Muscle layer of colon (tissue), 2 donors: ENCODE measurements at regions not wholly inside any gene's neighbourhood (a gene's known extent, or its start where the extent isn't known, plus 50 kb on each side); places are given as distances from the start of the nearest gene placed in this dataset.

Source experiments
- H3K27ac ChIP-seq: one replicate; pipeline ENCODE4 v1.7.0; 2013; ENCODE audit warnings: low read depth, mild to moderate bottlenecking, low read length, moderate library complexity
- H3K27me3 ChIP-seq, 2 donors: one replicate each; pipeline ENCODE4 v1.7.0; 2013; ENCODE audit warnings: low read length in 2 of 2, mild to moderate bottlenecking in 2 of 2; ENCODE audit not compliant: insufficient read depth in 2 of 2, control insufficient read depth in 1 of 2
- H3K36me3 ChIP-seq: one replicate; pipeline ENCODE4 v1.7.0; 2013; ENCODE audit warnings: mild to moderate bottlenecking, low read length; ENCODE audit not compliant: insufficient read depth
- H3K4me1 ChIP-seq: one replicate; pipeline ENCODE4 v1.7.0; 2013; ENCODE audit warnings: mild to moderate bottlenecking, low read length; ENCODE audit not compliant: insufficient read depth
- H3K4me3 ChIP-seq, 2 donors: one replicate each; pipeline ENCODE4 v1.7.0; 2013; ENCODE audit warnings: low read length in 2 of 2, low read depth in 1 of 2, mild to moderate bottlenecking in 1 of 2, moderate library complexity in 1 of 2
- H3K9ac ChIP-seq: one replicate; pipeline ENCODE4 v1.7.0; 2013; ENCODE audit warnings: low read length
- H3K9me3 ChIP-seq: one replicate; pipeline ENCODE4 v1.7.0; 2013; ENCODE audit warnings: mild to moderate bottlenecking, low read length
- donor health status: abdominal sarcoma.
- donor health status: Adenocarcinoma of cecum.

DNA sequence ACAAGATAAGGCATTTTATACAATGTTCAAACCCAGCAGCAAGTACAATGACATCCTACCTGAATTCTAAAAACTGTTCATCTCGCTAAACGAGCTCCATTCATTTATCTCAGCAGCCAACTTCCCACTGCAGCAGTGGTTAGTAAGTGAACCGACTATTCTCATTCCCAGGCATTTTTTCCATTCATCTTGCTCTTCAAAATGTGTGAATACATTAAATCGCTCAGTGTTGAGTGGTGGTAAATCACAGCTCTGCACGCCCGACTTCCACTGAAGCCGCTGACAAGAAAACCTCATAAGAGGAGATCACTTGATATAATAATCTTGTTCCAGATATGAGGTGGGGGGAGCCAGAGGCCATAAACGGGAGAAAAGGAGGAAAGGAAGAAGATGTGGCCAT lies 746.2 kb upstream of the USP15 start:
- Histone ChIP-seq H3K4me1 (peaks cover 3% of the 10 kb centered on the region), H3K27ac (no peak overlapping the region), H3K4me3 (no peak overlapping the region), H3K27me3 (no peaks in the 10 kb centered on the region), H3K36me3 (no peaks in the 10 kb centered on the region), H3K9me3 (no peaks in the 10 kb centered on the region), H3K9ac (no peak overlapping the region)

DNA sequence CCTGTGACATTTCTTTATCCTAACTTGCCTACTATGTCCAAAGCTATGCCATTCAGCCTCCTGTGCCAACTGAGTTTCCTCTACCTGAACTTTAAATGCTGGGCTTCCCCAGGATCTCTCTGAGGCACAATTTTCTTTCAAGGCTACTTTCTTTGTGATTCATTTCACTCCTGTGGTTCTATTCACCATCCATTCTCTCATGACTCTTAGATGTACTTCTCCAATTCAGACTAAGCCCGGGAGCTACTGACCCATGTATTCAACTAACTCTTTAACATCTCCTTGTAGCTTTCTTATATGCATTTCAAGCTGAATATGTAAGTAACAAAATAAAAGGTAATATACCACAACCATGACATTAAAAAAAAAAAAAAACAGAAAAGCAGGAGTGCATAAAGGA lies 738.9 kb upstream of the USP15 start:
- Histone ChIP-seq H3K36me3 (no peaks in the 10 kb centered on the region), H3K9ac (no peak overlapping the region), H3K4me3 (no peak overlapping the region)

DNA sequence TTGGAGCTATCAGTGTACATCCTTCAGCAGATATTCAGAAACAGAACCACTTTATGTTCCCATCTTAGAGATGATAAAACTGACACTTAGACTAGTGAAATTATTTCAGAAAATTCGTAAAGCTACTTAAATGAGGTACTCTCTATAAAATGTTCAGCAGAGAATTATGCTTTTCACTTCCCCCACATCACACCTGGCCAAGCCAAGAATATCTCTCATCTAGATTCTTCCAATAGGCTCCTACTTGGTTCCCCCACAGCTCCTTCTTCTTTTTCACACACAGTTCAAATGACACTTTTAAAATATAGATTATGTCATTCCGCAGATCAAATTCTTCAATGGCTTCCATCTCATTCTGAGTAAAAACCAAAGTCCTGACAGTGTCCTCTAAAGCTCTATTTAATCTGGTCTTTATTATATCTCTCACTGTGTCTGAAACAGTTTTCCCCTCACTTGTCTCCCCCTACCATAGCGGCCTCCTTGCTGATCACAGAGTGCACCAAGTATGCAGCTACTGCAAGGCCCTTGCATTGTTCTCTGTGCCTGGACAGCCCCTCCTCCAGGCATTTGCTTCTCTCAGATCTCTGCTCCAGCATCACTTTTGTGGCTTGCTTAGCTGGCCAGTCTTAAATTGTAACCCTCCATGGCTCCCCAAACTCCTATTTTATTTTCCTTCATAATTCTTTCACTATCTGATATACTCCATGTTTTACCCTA lies 736.8 kb upstream of the USP15 start:
- Histone ChIP-seq H3K9me3 (no peaks in the 10 kb centered on the region), H3K4me3 (no peak overlapping the region), H3K36me3 (no peaks in the 10 kb centered on the region), H3K27ac (no peak overlapping the region), H3K4me1 (no peaks in the 10 kb centered on the region), H3K9ac (no peak overlapping the region), H3K27me3 (no peaks in the 10 kb centered on the region)

More for the DNA sequence above, 738.9 kb upstream of the USP15 start:
- Histone ChIP-seq H3K4me1 (peaks cover 3% of the 10 kb centered on the region), H3K9me3 (no peaks in the 10 kb centered on the region), H3K27ac (no peak overlapping the region), H3K27me3 (no peaks in the 10 kb centered on the region)

DNA sequence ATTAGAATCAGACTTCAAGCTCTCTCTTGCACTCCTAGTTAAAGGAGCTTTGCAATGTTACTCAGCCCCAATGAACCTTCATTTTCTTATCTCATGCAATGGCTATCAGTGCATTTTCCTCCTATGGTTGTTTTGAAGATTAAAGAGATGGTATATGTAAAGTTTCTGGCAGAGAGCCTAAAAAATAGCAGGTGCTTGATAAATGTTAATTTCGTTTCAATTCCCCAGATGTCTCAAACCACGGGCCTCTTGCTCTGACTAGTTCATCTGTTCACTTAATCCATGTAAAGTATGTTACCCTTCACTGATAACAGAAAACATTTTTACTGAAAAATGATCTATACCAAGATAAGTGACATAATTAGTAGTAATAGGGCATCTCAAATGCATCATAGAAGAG lies 735.4 kb upstream of the USP15 start:
- no peak overlapping the region for H3K27ac ChIP-seq
- H3K27me3 ChIP-seq, result no peaks in the 10 kb centered on the region
- no peaks in the 10 kb centered on the region for H3K36me3 ChIP-seq
- H3K4me1 ChIP-seq, result no peaks in the 10 kb centered on the region
- H3K4me3 ChIP-seq, result no peak overlapping the region
- no peak overlapping the region for H3K9ac ChIP-seq
- H3K9me3 ChIP-seq, result no peaks in the 10 kb centered on the region

DNA sequence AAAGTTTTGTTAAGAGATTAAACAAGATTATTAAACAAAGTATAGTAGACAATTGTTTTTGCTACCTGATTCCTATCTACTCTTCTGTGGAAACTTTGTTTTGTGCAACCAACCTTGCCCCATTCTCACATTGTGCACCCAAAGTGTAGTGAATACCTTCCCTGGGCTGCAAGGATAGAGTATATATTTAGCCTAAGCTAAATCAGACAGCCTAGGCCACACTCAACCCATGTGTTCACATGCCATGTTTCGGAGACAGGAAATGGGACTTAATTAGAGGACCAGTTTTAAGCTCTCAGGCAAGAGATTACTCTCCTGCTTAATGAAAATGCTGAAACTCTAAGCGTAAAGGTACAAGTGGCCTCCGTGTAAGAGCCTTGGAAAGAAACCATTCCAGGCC lies 734.9 kb upstream of the USP15 start:
- H3K27me3 ChIP-seq, result no peaks in the 10 kb centered on the region
- H3K4me1 ChIP-seq, result no peaks in the 10 kb centered on the region
- H3K27ac ChIP-seq, result no peak overlapping the region
- no peak overlapping the region for H3K9ac ChIP-seq
- no peak overlapping the region for H3K4me3 ChIP-seq
- H3K9me3 ChIP-seq, result no peaks in the 10 kb centered on the region
- no peaks in the 10 kb centered on the region for H3K36me3 ChIP-seq

DNA sequence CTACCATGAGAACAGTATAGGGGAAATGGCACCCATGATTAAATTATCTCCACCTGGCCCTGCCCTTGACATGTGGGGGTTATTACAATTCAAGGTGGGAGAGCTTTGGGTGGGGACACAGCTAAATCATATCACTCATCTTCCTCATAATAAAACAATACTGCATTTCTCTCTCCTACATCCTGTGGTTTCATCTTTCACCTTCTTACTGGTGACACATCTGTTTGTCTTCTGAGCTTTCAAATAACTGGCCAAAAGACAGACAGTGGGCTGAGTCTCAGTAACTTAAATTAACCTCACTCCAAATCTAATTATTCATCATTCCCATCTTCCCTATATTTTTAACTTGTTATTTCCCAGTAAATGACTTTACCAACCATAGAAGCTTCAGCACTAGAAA lies 729.7 kb upstream of the USP15 start:
- H3K4me3 ChIP-seq, result no peak overlapping the region
- H3K9me3 ChIP-seq, result no peaks in the 10 kb centered on the region
- no peaks in the 10 kb centered on the region for H3K27me3 ChIP-seq

DNA sequence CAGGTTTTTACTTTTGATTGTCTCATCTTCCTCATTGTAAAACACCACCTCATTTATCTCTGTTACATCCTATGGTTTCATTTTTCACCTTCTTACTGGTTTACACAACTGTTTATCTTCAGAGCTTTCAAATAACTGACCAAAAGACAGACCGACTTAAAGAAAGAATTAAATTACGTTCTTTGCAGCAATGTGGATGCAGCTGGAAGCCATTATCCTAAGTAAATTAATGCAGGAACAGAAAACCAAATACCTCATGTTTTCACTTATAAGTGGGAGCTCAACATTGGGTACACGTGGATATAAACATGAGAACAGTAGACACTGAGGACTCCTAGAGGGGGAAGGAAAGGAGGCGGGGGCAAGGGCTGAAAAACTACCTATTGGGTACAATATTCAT lies 729.0 kb upstream of the USP15 start:
- H3K4me1 ChIP-seq, result no peaks in the 10 kb centered on the region
- no peak overlapping the region for H3K4me3 ChIP-seq

More for the DNA sequence above, 729.7 kb upstream of the USP15 start:
- Histone ChIP-seq H3K27ac (no peak overlapping the region), H3K9ac (no peak overlapping the region), H3K36me3 (no peaks in the 10 kb centered on the region), H3K4me1 (no peaks in the 10 kb centered on the region)

DNA sequence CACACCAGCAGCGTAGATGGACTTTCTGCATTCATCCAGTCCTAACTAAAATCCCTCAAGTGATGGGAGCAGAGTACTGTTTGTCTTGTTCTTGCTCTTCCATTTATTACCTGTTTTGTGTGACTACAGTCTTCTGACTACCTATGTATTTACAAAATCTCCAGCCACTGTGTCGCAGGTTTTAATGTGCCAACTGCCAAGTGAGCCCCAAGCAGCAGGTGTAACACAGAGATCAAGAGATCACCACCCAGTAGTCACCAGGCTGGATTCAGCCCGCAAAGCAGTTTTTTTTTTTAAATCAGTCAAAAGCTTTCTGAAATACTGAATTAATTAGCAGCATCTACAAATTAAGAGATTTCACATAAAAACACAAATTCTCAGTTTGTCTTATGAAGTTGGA lies 724.1 kb upstream of the USP15 start:
- Histone ChIP-seq H3K9me3 (no peaks in the 10 kb centered on the region), H3K27me3 (no peaks in the 10 kb centered on the region), H3K4me1 (no peaks in the 10 kb centered on the region), H3K36me3 (no peaks in the 10 kb centered on the region), H3K27ac (no peak overlapping the region), H3K9ac (no peak overlapping the region), H3K4me3 (no peak overlapping the region)

More for the DNA sequence above, 729.0 kb upstream of the USP15 start:
- H3K9me3 ChIP-seq, result no peaks in the 10 kb centered on the region
- no peaks in the 10 kb centered on the region for H3K27me3 ChIP-seq
- no peaks in the 10 kb centered on the region for H3K36me3 ChIP-seq
- H3K27ac ChIP-seq, result no peak overlapping the region
- no peak overlapping the region for H3K9ac ChIP-seq

DNA sequence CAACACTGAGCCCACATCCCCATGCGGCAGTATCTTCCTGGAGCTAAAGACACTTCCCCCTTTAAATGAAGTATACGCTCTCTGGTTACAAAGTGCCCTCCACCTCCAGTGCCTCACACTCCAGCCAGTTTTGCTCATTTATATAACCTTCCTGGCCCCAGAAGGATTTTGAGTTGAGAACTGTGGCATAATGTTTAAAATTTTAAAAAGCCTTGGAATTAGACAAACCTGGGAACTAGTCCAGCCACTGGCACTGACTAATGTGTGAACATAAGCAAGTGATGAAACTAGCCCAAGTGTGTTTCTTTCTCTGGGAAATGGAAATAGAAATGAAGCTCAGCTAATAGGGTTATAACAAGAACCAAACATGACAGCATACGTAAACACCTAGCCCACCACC lies 723.7 kb upstream of the USP15 start:
- Histone ChIP-seq H3K4me3 (no peak overlapping the region), H3K27me3 (no peaks in the 10 kb centered on the region), H3K9ac (no peak overlapping the region), H3K27ac (no peak overlapping the region), H3K4me1 (no peaks in the 10 kb centered on the region), H3K9me3 (no peaks in the 10 kb centered on the region), H3K36me3 (no peaks in the 10 kb centered on the region)

DNA sequence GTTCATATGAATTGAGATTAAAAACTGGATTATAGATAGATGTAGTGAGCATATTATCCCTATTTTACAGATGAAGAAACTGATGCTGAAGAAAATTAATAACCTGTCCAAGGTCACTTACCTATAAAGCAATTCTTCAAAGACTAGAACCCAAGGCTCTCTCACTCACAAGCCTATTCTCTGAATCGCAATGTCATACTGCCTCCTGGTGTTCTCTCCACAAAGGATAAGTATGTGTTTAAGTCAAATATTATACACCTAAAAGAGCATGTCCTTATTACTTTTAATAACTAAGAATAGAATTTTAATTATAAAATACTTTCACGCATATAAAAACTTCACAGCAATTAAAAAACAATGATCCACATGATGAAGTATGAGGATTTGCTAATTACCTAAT lies 721.3 kb upstream of the USP15 start:
- no peaks in the 10 kb centered on the region for H3K9me3 ChIP-seq

DNA sequence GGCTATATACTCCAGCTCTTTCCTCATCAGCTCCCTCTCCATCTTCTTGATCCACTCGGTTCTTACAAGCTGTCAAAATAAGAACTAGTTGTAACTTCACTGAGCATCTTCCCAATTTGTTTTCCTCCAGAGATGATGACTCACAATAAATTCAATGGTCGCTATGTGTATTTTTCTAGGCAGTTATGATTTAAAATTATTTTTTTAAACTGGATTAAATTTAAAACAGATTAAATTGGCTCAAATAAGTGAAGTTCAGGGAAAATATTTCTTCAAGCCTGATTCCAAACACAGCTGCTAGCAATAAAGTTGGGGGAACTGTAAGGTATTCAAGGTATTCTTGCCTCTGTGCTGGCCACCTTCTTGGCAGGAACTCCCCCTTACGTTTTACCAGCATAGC lies 717.7 kb upstream of the USP15 start:
- Histone ChIP-seq H3K4me1 (no peaks in the 10 kb centered on the region), H3K27me3 (no peaks in the 10 kb centered on the region), H3K27ac (no peak overlapping the region), H3K9ac (no peak overlapping the region), H3K9me3 (no peaks in the 10 kb centered on the region), H3K4me3 (no peak overlapping the region), H3K36me3 (no peaks in the 10 kb centered on the region)

More for the DNA sequence above, 721.3 kb upstream of the USP15 start:
- H3K4me3 ChIP-seq, result no peak overlapping the region
- H3K27ac ChIP-seq, result no peak overlapping the region
- H3K36me3 ChIP-seq, result no peaks in the 10 kb centered on the region
- no peaks in the 10 kb centered on the region for H3K4me1 ChIP-seq
- no peak overlapping the region for H3K9ac ChIP-seq
- H3K27me3 ChIP-seq, result no peaks in the 10 kb centered on the region

DNA sequence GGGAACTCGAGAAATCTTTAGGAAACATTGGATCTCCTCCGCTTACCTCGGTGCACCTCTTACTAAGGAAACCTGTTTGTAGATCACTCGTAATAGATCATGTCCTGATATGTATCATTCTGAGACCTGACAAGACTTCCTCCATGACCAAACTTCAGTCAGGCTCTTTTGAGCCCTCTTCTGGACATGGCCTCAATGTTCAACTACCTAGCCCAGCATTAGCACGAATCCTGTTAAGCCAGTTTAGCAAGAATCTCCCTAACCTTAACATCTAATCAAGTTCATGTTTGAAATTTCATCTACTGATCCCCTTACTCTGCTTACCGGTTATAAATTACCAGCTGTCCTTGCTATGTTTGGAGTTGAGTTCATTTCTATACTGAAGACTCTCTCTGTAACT lies 713.9 kb upstream of the USP15 start:
- Histone ChIP-seq H3K27ac (no peak overlapping the region), H3K9ac (no peak overlapping the region), H3K4me1 (no peaks in the 10 kb centered on the region), H3K9me3 (no peaks in the 10 kb centered on the region), H3K36me3 (no peaks in the 10 kb centered on the region), H3K27me3 (no peaks in the 10 kb centered on the region), H3K4me3 (no peak overlapping the region)
